Tibial nerve (tissue), 4 donors: ENCODE measurements at regions not wholly inside any gene's neighbourhood (a gene's known extent, or its start where the extent isn't known, plus 50 kb on each side); places are given as distances from the start of the nearest gene placed in this dataset.

Experiments
- DNase-seq, 2 donors: peaks; one replicate each; pipeline ENCODE4 v3.0.0-alpha.2; 2019; ENCODE audit warnings: low spot score in 2 of 2
- H3K27ac ChIP-seq, 4 donors: fragments of 200-600 bp; sonication (generic) in 3 of 4; one replicate each; pipeline ENCODE4 v1.5.1; 2017 to 2019; ENCODE audit warnings: mild to moderate bottlenecking in 1 of 4
- H3K27me3 ChIP-seq, 2 donors: fragments of 200-600 bp; sonication (generic) in 1 of 2; one replicate each; pipeline versions ENCODE4 v1.5.1 to v1.6.0; 2017 to 2019
- H3K36me3 ChIP-seq, 3 donors: fragments of 200-600 bp; sonication (generic); one replicate each; pipeline ENCODE4 v1.5.1; 2018 to 2019
- H3K4me1 ChIP-seq, 4 donors: fragments of 200-600 bp; sonication (generic) in 3 of 4; one replicate each; pipeline ENCODE4 v1.5.1; 2017 to 2019
- H3K4me3 ChIP-seq, 4 donors: fragments of 200-600 bp; sonication (generic) in 3 of 4; one replicate each; pipeline ENCODE4 v1.5.1; 2017 to 2019; ENCODE audit warnings: mild to moderate bottlenecking in 1 of 4, moderate library complexity in 1 of 4
- H3K9me3 ChIP-seq, 4 donors: fragments of 200-600 bp; sonication (generic) in 3 of 4; one replicate each; pipeline ENCODE4 v1.5.1; 2017 to 2019
- EP300 ChIP-seq, 2 donors: sonication (generic); formaldehyde crosslinking; IDR thresholded peaks; one replicate each; pipeline ENCODE4 v1.6.1; 2017; ENCODE audit warnings: antibody characterized with exemption in 2 of 2, mild to moderate bottlenecking in 1 of 2
- POLR2A ChIP-seq, 2 donors: fragments of 450-650 bp; IDR thresholded peaks; one replicate each; pipeline ENCODE4 v1.6.1; 2017; ENCODE audit warnings: antibody characterized with exemption in 2 of 2, mild to moderate bottlenecking in 2 of 2, moderate library complexity in 2 of 2
- WGBS, 2 donors: methylation state at CpG; one replicate each; pipeline ENCODE4 v1.1.5; 2018; 5-methylcytosine and 5-hydroxymethylcytosine counted together
- TF ChIP-seq, protein P1 (sequence below), 5 experiments: fragments of 200-600 bp in 3 of 5; fragments of 450-650 bp in 2 of 5; sonication (generic) in 3 of 5; IDR thresholded peaks; one replicate each; pipeline ENCODE4 v1.5.1; 2016 to 2019; ENCODE audit warnings: antibody characterized with exemption in 5 of 5, mild to moderate bottlenecking in 3 of 5, moderate library complexity in 2 of 5

DNA sequence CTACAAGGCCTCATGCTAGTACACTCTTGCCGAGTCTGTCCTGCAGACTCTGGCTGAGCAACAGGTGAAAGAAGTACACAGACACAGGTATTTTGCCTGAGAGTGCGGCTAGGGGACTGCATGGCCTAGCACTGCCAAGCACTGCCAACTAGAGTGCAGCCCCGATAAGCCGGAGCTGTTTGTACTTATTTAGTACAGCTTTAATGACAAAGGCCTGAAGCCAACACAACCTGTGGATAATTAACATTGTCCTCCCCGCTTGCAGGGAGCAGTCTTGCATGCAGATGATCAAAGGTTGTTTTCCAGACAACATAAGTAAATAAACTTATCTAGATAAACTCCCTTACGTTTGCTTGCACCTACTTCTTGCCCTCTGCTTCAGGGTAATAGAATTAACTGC lies 63.7 kb upstream of the MMADHC start:
- Histone ChIP-seq H3K27me3 (no peaks in the 10 kb centered on the region), H3K4me1 (no peaks in the 10 kb centered on the region), H3K9me3 (no peaks in the 10 kb centered on the region), H3K27ac (no peak overlapping the region), H3K4me3 (no peak overlapping the region), H3K36me3 (no peaks in the 10 kb centered on the region)
- no peak for DNase-seq
- WGBS, 2 donors, result 89 to 92% methylated on average over 6 of the region's 6 CpGs
- TF ChIP-seq POLR2A (IDR thresholded peaks at IDR 0.05), result no peak
- TF ChIP-seq, protein P1, sequence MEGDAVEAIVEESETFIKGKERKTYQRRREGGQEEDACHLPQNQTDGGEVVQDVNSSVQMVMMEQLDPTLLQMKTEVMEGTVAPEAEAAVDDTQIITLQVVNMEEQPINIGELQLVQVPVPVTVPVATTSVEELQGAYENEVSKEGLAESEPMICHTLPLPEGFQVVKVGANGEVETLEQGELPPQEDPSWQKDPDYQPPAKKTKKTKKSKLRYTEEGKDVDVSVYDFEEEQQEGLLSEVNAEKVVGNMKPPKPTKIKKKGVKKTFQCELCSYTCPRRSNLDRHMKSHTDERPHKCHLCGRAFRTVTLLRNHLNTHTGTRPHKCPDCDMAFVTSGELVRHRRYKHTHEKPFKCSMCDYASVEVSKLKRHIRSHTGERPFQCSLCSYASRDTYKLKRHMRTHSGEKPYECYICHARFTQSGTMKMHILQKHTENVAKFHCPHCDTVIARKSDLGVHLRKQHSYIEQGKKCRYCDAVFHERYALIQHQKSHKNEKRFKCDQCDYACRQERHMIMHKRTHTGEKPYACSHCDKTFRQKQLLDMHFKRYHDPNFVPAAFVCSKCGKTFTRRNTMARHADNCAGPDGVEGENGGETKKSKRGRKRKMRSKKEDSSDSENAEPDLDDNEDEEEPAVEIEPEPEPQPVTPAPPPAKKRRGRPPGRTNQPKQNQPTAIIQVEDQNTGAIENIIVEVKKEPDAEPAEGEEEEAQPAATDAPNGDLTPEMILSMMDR (IDR thresholded peaks at IDR 0.05), result no peak
- TF ChIP-seq EP300 (IDR thresholded peaks at IDR 0.05), result no peak

DNA sequence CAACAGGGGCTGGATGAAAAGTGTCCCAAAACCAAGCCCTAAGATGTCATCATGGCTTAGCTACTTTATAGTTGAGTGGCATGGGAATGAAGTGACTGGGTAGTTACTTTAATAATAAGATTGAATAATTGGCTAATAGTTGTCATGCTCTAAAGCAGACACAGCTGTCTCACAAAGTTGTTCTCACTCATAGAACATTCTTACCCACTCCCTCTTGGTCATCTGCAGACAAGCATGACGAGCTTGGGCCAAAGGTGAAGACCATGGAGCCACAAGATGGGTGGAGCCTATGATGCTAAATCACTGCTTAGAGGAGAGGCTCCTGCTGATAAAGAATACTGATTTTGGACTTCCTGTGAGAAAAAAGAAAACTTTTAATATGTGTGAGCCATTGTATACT lies 62.4 kb upstream of the MMADHC start:
- Histone ChIP-seq H3K27me3 (no peaks in the 10 kb centered on the region), H3K27ac (no peak overlapping the region), H3K9me3 (no peaks in the 10 kb centered on the region), H3K36me3 (no peaks in the 10 kb centered on the region), H3K4me1 (no peaks in the 10 kb centered on the region), H3K4me3 (no peak overlapping the region)
- 67 to 82% methylated on average over 1 of the region's 1 CpG for WGBS, 2 donors
- no peak for DNase-seq
- TF ChIP-seq EP300 (IDR thresholded peaks at IDR 0.05), result no peak
- no peak for TF ChIP-seq POLR2A (IDR thresholded peaks at IDR 0.05)
- TF ChIP-seq, protein P1 (IDR thresholded peaks at IDR 0.05), result no peak

DNA sequence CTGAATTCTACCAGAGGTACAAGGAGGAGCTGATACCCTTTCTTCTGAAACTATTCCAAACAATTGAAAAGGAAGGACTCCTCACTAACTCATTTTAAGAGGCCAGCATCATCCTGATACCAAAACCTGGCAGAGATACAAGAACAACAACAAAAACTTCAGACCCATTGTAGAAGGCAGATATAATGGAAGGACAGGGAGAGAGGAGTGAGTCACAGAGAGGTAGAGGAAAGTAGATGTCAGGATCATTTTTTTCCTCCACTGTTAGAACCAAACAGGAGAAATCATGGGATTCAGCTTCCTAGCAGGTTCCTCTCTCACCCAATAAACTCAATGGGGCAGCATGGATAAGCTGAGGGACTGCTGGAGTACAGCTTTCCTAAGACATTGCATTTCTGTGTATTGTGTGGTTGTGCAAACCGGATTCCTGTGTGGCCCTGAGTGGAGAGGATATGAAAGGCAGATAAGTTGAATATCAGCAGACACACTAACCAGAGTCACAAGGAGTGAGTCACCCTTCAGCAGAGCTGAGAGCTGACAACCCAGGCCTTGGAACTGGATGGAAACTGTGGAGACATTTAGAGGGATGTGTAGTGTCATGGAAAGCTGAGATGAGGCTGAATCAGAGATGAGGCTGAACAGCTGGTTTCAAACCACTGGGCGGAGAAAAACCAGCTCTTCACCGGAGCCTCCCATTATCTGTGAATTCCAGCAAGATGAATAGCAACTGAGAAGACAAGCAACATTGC lies 60.9 kb upstream of the MMADHC start:
- no peak for DNase-seq
- H3K27me3 ChIP-seq, result no peaks in the 10 kb centered on the region
- no peaks in the 10 kb centered on the region for H3K9me3 ChIP-seq
- TF ChIP-seq EP300 (IDR thresholded peaks at IDR 0.05) (no peak), POLR2A (IDR thresholded peaks at IDR 0.05) (no peak)
- TF ChIP-seq, protein P1 (IDR thresholded peaks at IDR 0.05), result no peak
- H3K4me3 ChIP-seq, result no peak overlapping the region
- no peaks in the 10 kb centered on the region for H3K4me1 ChIP-seq
- 75 to 78% methylated on average over 3 of the region's 3 CpGs for WGBS, 2 donors
- H3K36me3 ChIP-seq, result no peaks in the 10 kb centered on the region
- H3K27ac ChIP-seq, result no peak overlapping the region

DNA sequence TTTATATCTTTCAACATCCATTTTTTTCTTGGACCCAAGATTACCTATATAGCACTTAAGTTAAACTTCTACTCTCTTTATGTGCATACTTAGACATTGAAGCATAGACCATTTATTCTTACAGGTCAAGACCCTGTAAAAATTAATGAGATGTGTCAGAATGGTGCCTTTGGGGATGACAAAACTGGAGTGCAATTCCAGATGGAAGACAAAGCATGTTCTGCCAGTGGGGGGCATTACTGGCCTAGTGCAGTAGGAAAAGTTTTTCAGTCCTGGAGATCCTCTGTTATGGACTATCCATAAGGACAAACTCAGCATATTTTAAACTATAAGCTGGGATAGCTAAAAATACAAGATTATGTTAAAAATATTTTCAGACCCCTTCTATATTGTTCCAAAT lies 57.8 kb upstream of the MMADHC start:
- no peak overlapping the region for H3K27ac ChIP-seq
- no peaks in the 10 kb centered on the region for H3K36me3 ChIP-seq
- DNase-seq, result no peak
- H3K4me1 ChIP-seq, result no peaks in the 10 kb centered on the region
- no peak overlapping the region for H3K4me3 ChIP-seq
- H3K27me3 ChIP-seq, result no peaks in the 10 kb centered on the region
- TF ChIP-seq POLR2A (IDR thresholded peaks at IDR 0.05) (no peak), EP300 (IDR thresholded peaks at IDR 0.05) (no peak)
- TF ChIP-seq, protein P1 (IDR thresholded peaks at IDR 0.05), result no peak
- no peaks in the 10 kb centered on the region for H3K9me3 ChIP-seq
